ENCODE measurements at regions not wholly inside any gene's neighbourhood (a gene's known extent, or its start where the extent isn't known, plus 50 kb on each side); places are given as distances from the start of the nearest gene placed in this dataset.

DNA sequence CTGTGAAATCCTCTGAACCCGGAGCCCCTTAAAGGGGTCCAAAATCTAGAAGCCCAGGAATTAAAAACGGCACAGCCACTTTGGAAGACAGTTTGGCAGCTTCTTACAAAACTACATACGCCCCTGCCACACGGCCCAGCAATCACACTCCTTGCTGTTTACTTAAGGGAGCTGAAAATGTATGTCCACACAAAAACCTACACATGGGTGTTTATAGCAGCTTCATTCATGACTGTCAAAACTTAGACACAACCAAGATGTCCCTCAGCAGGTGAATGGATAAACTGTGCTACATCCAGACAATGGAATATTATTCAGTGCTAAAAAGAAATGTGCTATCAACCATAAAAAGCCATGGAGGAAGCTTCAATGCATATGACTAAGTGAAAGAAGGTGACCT is 162.5 kb downstream of the NUP210 start:
- Mint-ChIP-seq H3K4me1 (peaks cover 5% of the 10 kb centered on the region), H3K9me3 (no peaks in the 10 kb centered on the region), H3K27ac (ENCODE audit: low read depth) (no peak overlapping the region), H3K27me3 (peaks cover 61% of the 10 kb centered on the region), H3K36me3 (ENCODE audit: insufficient read depth) (no peaks in the 10 kb centered on the region), H3K4me3 (no peak overlapping the region)
- ATAC-seq (replicated peaks; ENCODE audit: extremely low read depth, poor library complexity, severe bottlenecking) (no peak), DNase-seq (ENCODE audit: low spot score in 2 of 2) (no peak)

GRCh38 chr3:13256845-13257244 is 163.3 kb downstream of the NUP210 start:
- no peaks in the 10 kb centered on the region for H3K36me3 Mint-ChIP-seq (ENCODE audit: insufficient read depth)
- H3K27me3 Mint-ChIP-seq = peaks cover 69% of the 10 kb centered on the region
- H3K4me3 Mint-ChIP-seq = no peak overlapping the region
- DNase-seq (ENCODE audit: low spot score in 2 of 2) = no peak
- ATAC-seq (replicated peaks; ENCODE audit: extremely low read depth, poor library complexity, severe bottlenecking) = no peak
- H3K9me3 Mint-ChIP-seq = no peaks in the 10 kb centered on the region
- H3K27ac Mint-ChIP-seq (ENCODE audit: low read depth) = no peak overlapping the region
- H3K4me1 Mint-ChIP-seq = no peaks in the 10 kb centered on the region

DNA sequence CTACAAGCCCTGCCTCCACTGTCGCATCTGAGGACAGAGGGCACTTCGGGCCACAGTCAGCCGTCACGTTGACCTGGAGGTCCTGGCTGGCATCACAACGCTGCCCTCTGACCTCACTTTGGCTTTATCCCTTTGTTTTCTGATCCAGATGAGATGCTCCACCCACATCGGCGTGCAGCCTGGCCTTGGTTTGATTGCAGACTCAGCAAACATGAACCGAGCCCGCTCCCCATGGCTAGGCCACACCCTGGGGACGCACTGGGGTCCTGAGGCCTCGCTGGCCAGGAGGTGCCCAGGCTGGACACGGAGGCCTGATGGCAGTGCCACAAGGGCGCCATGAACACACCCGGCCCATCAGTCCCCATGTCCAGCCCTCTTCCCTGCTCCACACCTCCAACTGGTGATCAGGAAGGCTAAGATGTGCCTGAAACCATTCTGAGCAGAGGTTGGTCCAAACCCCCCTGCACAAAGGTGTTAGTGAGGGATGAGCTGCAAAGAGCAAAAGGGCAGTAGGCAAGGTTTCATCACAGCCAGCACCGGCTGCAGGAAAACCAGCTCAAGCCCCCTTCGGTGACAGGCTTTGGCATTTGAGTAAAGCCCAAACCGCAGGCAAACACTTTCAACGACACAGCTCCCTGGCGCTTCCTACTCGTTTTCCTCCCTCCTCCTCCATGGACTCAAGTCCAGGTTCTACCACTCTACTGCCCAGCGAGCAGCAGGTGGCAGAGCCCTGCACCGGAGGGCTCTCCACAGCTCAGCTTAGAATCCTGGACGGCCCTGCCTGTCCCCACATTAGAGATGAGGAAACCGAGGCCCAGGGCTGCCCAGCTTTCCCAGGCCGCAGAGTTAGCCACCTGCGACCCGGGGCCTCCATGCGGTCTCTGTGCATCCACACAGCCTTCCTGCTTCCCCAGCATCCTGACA is 165.8 kb downstream of the NUP210 start:
- H3K4me3 Mint-ChIP-seq = no peak overlapping the region
- H3K36me3 Mint-ChIP-seq (ENCODE audit: insufficient read depth) = no peaks in the 10 kb centered on the region
- ATAC-seq (replicated peaks; ENCODE audit: extremely low read depth, poor library complexity, severe bottlenecking) = no peak
- H3K4me1 Mint-ChIP-seq = no peaks in the 10 kb centered on the region
- no peaks in the 10 kb centered on the region for H3K9me3 Mint-ChIP-seq
- no peak for DNase-seq (ENCODE audit: low spot score in 2 of 2)
- no peak overlapping the region for H3K27ac Mint-ChIP-seq (ENCODE audit: low read depth)
- H3K27me3 Mint-ChIP-seq = peaks cover 78% of the 10 kb centered on the region

DNA sequence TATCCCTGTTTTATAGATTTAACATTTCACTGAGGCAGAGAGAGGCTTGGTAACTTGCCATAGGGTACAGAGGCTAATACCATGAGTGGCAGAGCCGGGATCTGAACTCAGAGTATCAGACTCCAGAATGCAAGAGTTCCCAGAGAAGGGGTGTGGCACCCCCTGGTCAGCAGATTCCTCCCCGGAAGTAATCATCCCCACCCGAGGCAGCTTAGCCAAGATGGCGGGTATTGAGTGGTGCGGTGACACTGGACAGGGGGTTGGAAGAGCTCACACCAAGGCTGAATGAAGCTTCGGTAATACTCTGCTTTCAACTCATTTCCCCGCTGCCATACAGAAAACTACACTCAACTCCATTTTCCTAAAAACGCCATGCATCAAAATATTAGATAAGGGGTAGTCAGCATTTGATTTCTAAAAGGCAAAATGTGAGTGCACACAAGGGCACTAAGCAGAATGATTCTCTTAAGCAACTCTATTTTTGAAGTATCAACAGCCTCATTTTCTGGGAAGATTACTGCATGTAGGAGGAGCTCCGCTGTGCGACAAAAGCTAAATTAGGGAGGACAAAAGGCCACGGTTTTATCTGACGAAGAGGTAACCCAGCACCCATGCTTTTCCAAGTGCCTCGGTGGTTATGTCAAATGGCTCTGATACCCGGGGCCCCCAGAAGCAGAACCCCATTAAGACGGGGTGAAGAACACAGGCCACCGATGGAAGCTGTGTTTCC is 166.7 kb downstream of the NUP210 start:
- H3K4me1 Mint-ChIP-seq = no peaks in the 10 kb centered on the region
- no peaks in the 10 kb centered on the region for H3K9me3 Mint-ChIP-seq
- H3K27me3 Mint-ChIP-seq = peaks cover 77% of the 10 kb centered on the region
- H3K27ac Mint-ChIP-seq (ENCODE audit: low read depth) = no peak overlapping the region
- no peak overlapping the region for H3K4me3 Mint-ChIP-seq
- ATAC-seq (replicated peaks; ENCODE audit: extremely low read depth, poor library complexity, severe bottlenecking) (no peak), DNase-seq (ENCODE audit: low spot score in 2 of 2) (no peak)
- no peaks in the 10 kb centered on the region for H3K36me3 Mint-ChIP-seq (ENCODE audit: insufficient read depth)

DNA sequence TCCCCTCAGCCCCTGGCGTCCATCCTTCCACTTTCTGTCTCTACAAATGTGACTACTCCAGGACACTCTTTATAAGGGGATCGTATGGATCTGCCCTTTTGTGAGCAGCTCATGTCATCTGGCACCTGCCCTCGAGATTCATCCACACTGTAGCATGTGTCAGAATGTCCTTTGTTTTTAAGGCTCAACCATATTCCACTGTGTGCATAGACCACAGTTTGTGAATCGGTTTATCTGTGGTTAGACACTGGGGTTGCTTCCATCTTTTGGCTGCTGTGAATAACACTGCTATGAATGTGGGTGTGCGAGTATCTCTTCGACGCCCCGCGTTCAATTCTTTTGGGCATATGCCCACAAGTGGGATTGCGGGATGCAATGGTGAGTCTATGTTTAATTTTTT is 167.9 kb downstream of the NUP210 start:
- no peak overlapping the region for H3K4me3 Mint-ChIP-seq
- no peaks in the 10 kb centered on the region for H3K9me3 Mint-ChIP-seq
- no peaks in the 10 kb centered on the region for H3K4me1 Mint-ChIP-seq
- ATAC-seq (replicated peaks; ENCODE audit: extremely low read depth, poor library complexity, severe bottlenecking) = no peak
- peaks cover 68% of the 10 kb centered on the region for H3K27me3 Mint-ChIP-seq
- no peak for DNase-seq (ENCODE audit: low spot score in 2 of 2)
- H3K36me3 Mint-ChIP-seq (ENCODE audit: insufficient read depth) = no peaks in the 10 kb centered on the region
- no peak overlapping the region for H3K27ac Mint-ChIP-seq (ENCODE audit: low read depth)

GRCh38 chr3:13251166-13251903 is 168.8 kb downstream of the NUP210 start:
- Mint-ChIP-seq H3K4me3 (no peak overlapping the region), H3K4me1 (no peaks in the 10 kb centered on the region), H3K27me3 (peaks cover 59% of the 10 kb centered on the region), H3K27ac (ENCODE audit: low read depth) (no peak overlapping the region), H3K36me3 (ENCODE audit: insufficient read depth) (no peaks in the 10 kb centered on the region), H3K9me3 (no peaks in the 10 kb centered on the region)
- DNase-seq (ENCODE audit: low spot score in 2 of 2) (no peak), ATAC-seq (replicated peaks; ENCODE audit: extremely low read depth, poor library complexity, severe bottlenecking) (no peak)

GRCh38 chr3:13249664-13250390 is 170.3 kb downstream of the NUP210 start:
- Mint-ChIP-seq H3K27me3 (peaks cover 45% of the 10 kb centered on the region), H3K27ac (ENCODE audit: low read depth) (no peak overlapping the region), H3K36me3 (ENCODE audit: insufficient read depth) (no peaks in the 10 kb centered on the region), H3K9me3 (no peaks in the 10 kb centered on the region), H3K4me1 (no peaks in the 10 kb centered on the region), H3K4me3 (no peak overlapping the region)
- ATAC-seq (replicated peaks; ENCODE audit: extremely low read depth, poor library complexity, severe bottlenecking) (no peak), DNase-seq (ENCODE audit: low spot score in 2 of 2) (no peak)

DNA sequence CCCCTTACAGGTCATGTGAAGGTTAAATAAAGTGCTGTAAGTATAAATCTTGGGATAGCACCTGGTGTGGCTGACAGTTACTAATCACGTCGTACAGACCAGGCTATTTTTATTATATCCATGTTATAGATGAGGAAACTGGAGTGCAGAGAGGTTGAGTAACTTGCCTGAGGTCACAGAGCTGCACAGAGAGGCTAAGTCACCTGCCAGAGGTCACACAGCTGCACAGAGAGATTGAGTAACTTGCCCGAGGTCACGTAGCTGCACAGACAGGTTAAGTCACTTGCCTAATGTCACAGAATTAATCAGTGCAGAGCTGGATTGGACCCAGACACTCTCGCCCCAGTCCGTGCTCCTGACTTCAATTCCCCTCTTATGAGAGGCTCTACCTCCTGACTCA is 171.5 kb downstream of the NUP210 start:
- Mint-ChIP-seq H3K27ac (ENCODE audit: low read depth) (no peak overlapping the region), H3K4me3 (no peak overlapping the region), H3K9me3 (no peaks in the 10 kb centered on the region), H3K27me3 (peaks cover 38% of the 10 kb centered on the region), H3K36me3 (ENCODE audit: insufficient read depth) (no peaks in the 10 kb centered on the region), H3K4me1 (no peaks in the 10 kb centered on the region)
- DNase-seq (ENCODE audit: low spot score in 2 of 2) (no peak), ATAC-seq (replicated peaks; ENCODE audit: extremely low read depth, poor library complexity, severe bottlenecking) (no peak)

- H3K4me1 Mint-ChIP-seq = no peaks in the 10 kb centered on the region
- no peaks in the 10 kb centered on the region for H3K36me3 Mint-ChIP-seq (ENCODE audit: insufficient read depth)
- ATAC-seq (replicated peaks; ENCODE audit: extremely low read depth, poor library complexity, severe bottlenecking) (no peak), DNase-seq (ENCODE audit: low spot score in 2 of 2) (no peak)
- no peaks in the 10 kb centered on the region for H3K9me3 Mint-ChIP-seq
- H3K4me3 Mint-ChIP-seq = no peak overlapping the region
- H3K27ac Mint-ChIP-seq (ENCODE audit: low read depth) = no peak overlapping the region
- peaks cover 8% of the 10 kb centered on the region for H3K27me3 Mint-ChIP-seq
Measured at GRCh38 chr3:13245615-13245978, 172.4 kb upstream of the IQSEC1 start.

GRCh38 chr3:13243586-13243985 is 170.4 kb upstream of the IQSEC1 start:
- no peak overlapping the region for H3K4me3 Mint-ChIP-seq
- ATAC-seq (replicated peaks; ENCODE audit: extremely low read depth, poor library complexity, severe bottlenecking) = no peak
- no peak overlapping the region for H3K27ac Mint-ChIP-seq (ENCODE audit: low read depth)
- no peaks in the 10 kb centered on the region for H3K36me3 Mint-ChIP-seq (ENCODE audit: insufficient read depth)
- H3K9me3 Mint-ChIP-seq = no peaks in the 10 kb centered on the region
- DNase-seq (ENCODE audit: low spot score in 2 of 2) = no peak
- peaks cover 16% of the 10 kb centered on the region for H3K27me3 Mint-ChIP-seq
- H3K4me1 Mint-ChIP-seq = no peaks in the 10 kb centered on the region

DNA sequence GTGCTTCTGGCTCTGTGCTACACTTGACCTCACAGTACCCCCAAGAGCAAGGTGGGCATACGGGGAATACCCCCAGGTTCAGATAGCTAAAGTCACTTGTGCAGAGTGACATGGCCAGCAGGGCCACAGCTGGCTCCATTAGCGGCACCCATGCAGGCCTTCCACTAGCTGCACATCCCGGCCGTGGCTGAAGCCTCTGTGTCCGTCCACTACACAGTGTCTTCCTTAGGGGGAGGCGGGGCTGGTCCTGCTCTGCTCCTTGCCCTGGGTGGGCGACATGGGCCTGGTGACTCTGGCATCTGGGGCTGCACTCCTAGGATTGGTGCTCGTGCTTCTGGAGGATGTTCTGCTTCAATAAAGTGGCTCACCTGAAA is 169.1 kb upstream of the IQSEC1 start:
- no peaks in the 10 kb centered on the region for H3K4me1 Mint-ChIP-seq
- no peaks in the 10 kb centered on the region for H3K9me3 Mint-ChIP-seq
- DNase-seq (ENCODE audit: low spot score in 2 of 2) = no peak
- H3K36me3 Mint-ChIP-seq (ENCODE audit: insufficient read depth) = no peaks in the 10 kb centered on the region
- H3K27me3 Mint-ChIP-seq = peaks cover 17% of the 10 kb centered on the region
- H3K4me3 Mint-ChIP-seq = no peak overlapping the region
- ATAC-seq (replicated peaks; ENCODE audit: extremely low read depth, poor library complexity, severe bottlenecking) = no peak
- peak overlapping the region; percentile 26 for H3K27ac Mint-ChIP-seq (ENCODE audit: low read depth)

- H3K27me3 Mint-ChIP-seq = peaks cover 17% of the 10 kb centered on the region
- ATAC-seq (replicated peaks; ENCODE audit: extremely low read depth, poor library complexity, severe bottlenecking) (no peak), DNase-seq (ENCODE audit: low spot score in 2 of 2) (no peak)
- H3K36me3 Mint-ChIP-seq (ENCODE audit: insufficient read depth) = no peaks in the 10 kb centered on the region
- H3K9me3 Mint-ChIP-seq = no peaks in the 10 kb centered on the region
- H3K27ac Mint-ChIP-seq (ENCODE audit: low read depth) = peak overlapping the region; percentile 26
- no peak overlapping the region for H3K4me3 Mint-ChIP-seq
- H3K4me1 Mint-ChIP-seq = no peaks in the 10 kb centered on the region
Measured at GRCh38 chr3:13241621-13242363, 168.6 kb upstream of the IQSEC1 start.

All from central memory CD8-positive, alpha-beta T cell (primary cell).